CD4-positive, alpha-beta memory T cell (primary cell): ENCODE measurements at regions not wholly inside any gene's neighbourhood (a gene's known extent, or its start where the extent isn't known, plus 50 kb on each side); places are given as distances from the start of the nearest gene placed in this dataset.

Experiments used
- CTCF ChIA-PET: fragments of 350-600 bp; sonication (Branson Sonifier 250); formaldehyde crosslinking; loops from one replicate; lab custom pipeline; 2021; ENCODE audit warnings: inconsistent platforms; ENCODE audit not compliant: partially characterized antibody; lab: Charles Lee
- POLR2A ChIA-PET: fragments of 350-600 bp; sonication (Branson Sonifier 250); formaldehyde crosslinking; loops from one replicate; lab custom pipeline; 2021; ENCODE audit not compliant: partially characterized antibody; lab: Charles Lee
- DNase-seq, 5 donors: peaks; one replicate each; pipeline versions ENCODE4 v3.0.0 to v3.0.0-alpha.2; 2020 to 2022; ENCODE audit warnings: mixed read lengths in 1 of 5
- H3K27ac ChIP-seq: one replicate; pipeline ENCODE4 v1.7.0; 2013; ENCODE audit warnings: low read depth, low read length
- H3K27me3 ChIP-seq: 2 replicates; pipeline ENCODE4 v1.7.0; 2013; ENCODE audit warnings: mild to moderate bottlenecking, low read length, moderate library complexity; ENCODE audit not compliant: insufficient read depth
- H3K36me3 ChIP-seq: 2 replicates; pipeline ENCODE4 v1.7.0; 2013; ENCODE audit warnings: mild to moderate bottlenecking, low read length, moderate library complexity; ENCODE audit not compliant: insufficient read depth
- H3K4me1 ChIP-seq: 2 replicates; pipeline ENCODE4 v1.7.0; 2013; ENCODE audit warnings: mild to moderate bottlenecking, low read length, moderate library complexity; ENCODE audit not compliant: insufficient read depth
- H3K4me3 ChIP-seq, 2 donors: one replicate each; pipeline ENCODE4 v1.7.0; 2013; ENCODE audit warnings: low read length in 2 of 2, mild to moderate bottlenecking in 1 of 2
- H3K9me3 ChIP-seq, 2 donors: one replicate each; pipeline ENCODE4 v1.7.0; 2013; ENCODE audit warnings: low read length in 2 of 2, control low read depth in 1 of 2; ENCODE audit not compliant: control insufficient read depth in 1 of 2
- H3K27ac Mint-ChIP-seq, 7 donors: one replicate each; pipeline ENCODE4 v1.8.0; 2020 to 2021; ENCODE audit warnings: mixed read lengths in 7 of 7, mild to moderate bottlenecking in 6 of 7, inconsistent platforms in 3 of 7, moderate library complexity in 3 of 7
- H3K27me3 Mint-ChIP-seq, 2 donors: one replicate each; pipeline ENCODE4 v1.8.0; 2020 to 2021; ENCODE audit warnings: mixed read lengths in 2 of 2
- H3K36me3 Mint-ChIP-seq, 2 donors: one replicate each; pipeline ENCODE4 v1.8.0; 2020 to 2021; ENCODE audit warnings: mixed read lengths in 2 of 2, inconsistent platforms in 1 of 2, mild to moderate bottlenecking in 1 of 2
- H3K4me1 Mint-ChIP-seq, 4 donors: one replicate each; pipeline ENCODE4 v1.8.0; 2020 to 2021; ENCODE audit warnings: mixed read lengths in 4 of 4, mild to moderate bottlenecking in 1 of 4
- H3K4me3 Mint-ChIP-seq, 8 donors: one replicate each; pipeline ENCODE4 v1.8.0; 2020 to 2021; ENCODE audit warnings: mixed read lengths in 8 of 8, mild to moderate bottlenecking in 7 of 8, moderate library complexity in 6 of 8, inconsistent platforms in 3 of 8
- H3K9me3 Mint-ChIP-seq, 8 donors: one replicate each; pipeline ENCODE4 v1.8.0; 2020 to 2021; ENCODE audit warnings: mixed read lengths in 8 of 8, mild to moderate bottlenecking in 5 of 8, inconsistent platforms in 3 of 8, moderate library complexity in 1 of 8
- intact Hi-C: fragments of 100-400 bp; cut with micrococcal nuclease; formaldehyde crosslinking; loops from one replicate; pipeline ENCODE4 v1.15.1; 2023

DNA sequence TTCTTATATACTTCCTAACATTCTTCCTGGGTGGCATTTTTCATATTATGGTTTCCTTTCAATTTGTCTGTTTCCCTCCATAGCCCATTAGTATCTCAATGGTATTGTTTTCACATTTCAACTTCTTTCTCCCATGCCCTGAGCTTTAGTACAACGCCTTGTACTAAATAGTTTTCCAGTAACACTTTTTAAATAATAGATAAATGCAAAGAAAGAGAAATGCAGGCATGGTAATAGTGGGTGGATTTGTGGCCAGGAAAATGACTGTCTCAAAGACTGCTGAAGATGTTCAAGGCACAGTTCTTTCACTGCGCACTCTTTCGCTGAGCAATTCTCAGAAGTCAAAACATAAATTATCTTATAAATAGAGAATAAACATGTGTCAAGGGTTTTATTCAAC lies 145.1 kb downstream of the LCA5 start:
- H3K27ac ChIP-seq, result no peak overlapping the region
- H3K27me3 ChIP-seq, result no peaks in the 10 kb centered on the region
- POLR2A ChIA-PET, result no interaction called here
- peaks cover 0 to 1% of the 10 kb centered on the region in 2 donors for H3K27me3 Mint-ChIP-seq
- H3K36me3 ChIP-seq, result no peaks in the 10 kb centered on the region
- no peaks in the 10 kb centered on the region for H3K36me3 Mint-ChIP-seq
- CTCF ChIA-PET, result no interaction called here
- H3K9me3 Mint-ChIP-seq, result peaks cover 0 to 6% (median 1%) of the 10 kb centered on the region in 8 donors
- no peaks in the 10 kb centered on the region for H3K9me3 ChIP-seq
- intact Hi-C loops, result no loop called here
- no peak for DNase-seq
- H3K4me1 Mint-ChIP-seq, result no peaks in the 10 kb centered on the region
- no peak overlapping the region for H3K27ac Mint-ChIP-seq
- no peak overlapping the region for H3K4me3 Mint-ChIP-seq
- no peak overlapping the region for H3K4me3 ChIP-seq
- no peaks in the 10 kb centered on the region for H3K4me1 ChIP-seq

DNA sequence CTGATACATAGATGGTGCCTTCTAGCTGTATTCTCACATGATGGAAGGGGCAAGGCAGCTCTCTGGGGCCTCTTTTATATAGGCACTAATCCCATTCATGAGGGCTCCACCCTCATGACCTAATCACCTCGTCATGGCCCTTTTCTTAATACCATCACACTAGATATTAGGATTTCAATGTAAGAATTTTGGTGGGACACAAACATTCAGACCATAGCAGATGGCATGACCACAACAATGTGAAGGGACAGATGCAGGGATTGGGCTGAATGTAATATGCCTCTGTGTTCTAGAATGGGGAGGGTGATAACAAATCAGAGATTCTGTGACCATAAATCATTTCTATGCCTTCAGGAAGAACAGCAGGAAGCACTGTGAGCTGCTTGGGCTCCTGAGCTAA lies 145.8 kb downstream of the LCA5 start:
- no peaks in the 10 kb centered on the region for H3K4me1 Mint-ChIP-seq
- ChIA-PET POLR2A (no interaction called here), CTCF (no interaction called here)
- H3K27me3 ChIP-seq, result no peaks in the 10 kb centered on the region
- no peak overlapping the region for H3K27ac Mint-ChIP-seq
- intact Hi-C loops, result no loop called here
- no peak overlapping the region for H3K4me3 Mint-ChIP-seq
- H3K9me3 ChIP-seq, result no peaks in the 10 kb centered on the region
- no peaks in the 10 kb centered on the region for H3K36me3 Mint-ChIP-seq
- H3K4me1 ChIP-seq, result no peaks in the 10 kb centered on the region
- H3K27ac ChIP-seq, result no peak overlapping the region
- no peak overlapping the region for H3K4me3 ChIP-seq
- peaks cover 0 to 6% (median 1%) of the 10 kb centered on the region in 8 donors for H3K9me3 Mint-ChIP-seq
- peaks cover 0 to under 1% of the 10 kb centered on the region in 2 donors for H3K27me3 Mint-ChIP-seq
- no peak for DNase-seq
- no peaks in the 10 kb centered on the region for H3K36me3 ChIP-seq

DNA sequence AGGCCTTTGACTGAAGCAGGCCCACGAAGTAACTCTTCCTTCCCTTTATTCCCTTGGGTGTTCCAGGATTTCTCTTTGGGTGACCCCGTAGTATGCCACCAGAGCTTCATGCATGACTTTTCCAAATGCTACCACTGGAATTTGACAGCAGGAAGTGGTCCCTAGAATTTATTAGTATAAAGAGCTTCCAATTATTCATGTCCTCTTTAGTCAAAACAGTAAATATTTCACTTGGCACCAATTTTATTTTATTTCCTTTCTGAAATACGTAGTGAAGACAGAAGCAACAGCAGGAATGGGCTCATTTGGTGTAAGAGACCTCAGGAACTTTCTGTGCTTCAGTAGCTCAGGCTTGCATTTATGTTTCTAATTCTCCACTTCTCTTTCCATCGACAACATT lies 151.3 kb downstream of the LCA5 start:
- H3K4me1 ChIP-seq, result no peaks in the 10 kb centered on the region
- H3K9me3 Mint-ChIP-seq, result peaks cover 0 to 2% (median 0%) of the 10 kb centered on the region in 8 donors
- H3K27ac ChIP-seq, result no peak overlapping the region
- no peaks in the 10 kb centered on the region for H3K9me3 ChIP-seq
- no peak for DNase-seq
- no peak overlapping the region for H3K4me3 Mint-ChIP-seq
- no peaks in the 10 kb centered on the region for H3K27me3 ChIP-seq
- H3K4me1 Mint-ChIP-seq, result no peaks in the 10 kb centered on the region
- peaks cover 0 to 2% of the 10 kb centered on the region in 2 donors for H3K27me3 Mint-ChIP-seq
- no peaks in the 10 kb centered on the region for H3K36me3 Mint-ChIP-seq
- no peak overlapping the region for H3K4me3 ChIP-seq
- no peak overlapping the region for H3K27ac Mint-ChIP-seq
- H3K36me3 ChIP-seq, result no peaks in the 10 kb centered on the region
- POLR2A ChIA-PET, result no interaction called here
- CTCF ChIA-PET, result interaction anchor here (0.9 kb wide), 1 partner anchor 9 kb away, joined by 4 read pairs; no protein-coding TSS in a partner anchor
- intact Hi-C loops, result no loop called here

DNA sequence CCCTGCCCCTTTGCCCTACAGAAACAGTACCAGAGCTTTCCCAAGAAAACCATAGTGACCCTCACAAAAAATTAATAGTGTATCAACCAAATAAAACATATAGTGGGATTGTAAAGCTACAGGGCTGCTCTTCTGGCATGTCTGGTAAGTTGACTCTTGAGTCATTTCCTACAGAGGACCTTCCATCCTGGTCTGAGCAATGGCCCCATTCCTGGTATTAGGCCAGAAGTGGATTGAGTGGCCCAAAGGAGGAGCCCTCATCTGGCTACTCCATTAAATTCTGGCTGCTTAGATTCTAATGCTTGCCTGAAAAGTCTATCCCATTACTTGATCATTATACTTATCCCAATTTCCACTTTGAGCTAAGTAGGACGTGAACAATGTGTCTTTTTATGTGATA lies 150.9 kb upstream of the HMGN3 start:
- ChIA-PET CTCF (interaction anchor here (0.9 kb wide), 1 partner anchor 10 kb away, joined by 4 read pairs; no protein-coding TSS in a partner anchor), POLR2A (no interaction called here)
- H3K27me3 Mint-ChIP-seq, result peaks cover 0 to 2% of the 10 kb centered on the region in 2 donors
- no peak overlapping the region for H3K4me3 ChIP-seq
- H3K36me3 ChIP-seq, result no peaks in the 10 kb centered on the region
- no peak for DNase-seq
- H3K27me3 ChIP-seq, result no peaks in the 10 kb centered on the region
- no peaks in the 10 kb centered on the region for H3K4me1 ChIP-seq
- intact Hi-C loops, result no loop called here
- H3K4me3 Mint-ChIP-seq, result no peak overlapping the region
- peaks cover 0 to 2% (median 0%) of the 10 kb centered on the region in 8 donors for H3K9me3 Mint-ChIP-seq
- H3K36me3 Mint-ChIP-seq, result no peaks in the 10 kb centered on the region
- no peak overlapping the region for H3K27ac ChIP-seq
- H3K9me3 ChIP-seq, result no peaks in the 10 kb centered on the region
- H3K27ac Mint-ChIP-seq, result no peak overlapping the region
- H3K4me1 Mint-ChIP-seq, result no peaks in the 10 kb centered on the region

DNA sequence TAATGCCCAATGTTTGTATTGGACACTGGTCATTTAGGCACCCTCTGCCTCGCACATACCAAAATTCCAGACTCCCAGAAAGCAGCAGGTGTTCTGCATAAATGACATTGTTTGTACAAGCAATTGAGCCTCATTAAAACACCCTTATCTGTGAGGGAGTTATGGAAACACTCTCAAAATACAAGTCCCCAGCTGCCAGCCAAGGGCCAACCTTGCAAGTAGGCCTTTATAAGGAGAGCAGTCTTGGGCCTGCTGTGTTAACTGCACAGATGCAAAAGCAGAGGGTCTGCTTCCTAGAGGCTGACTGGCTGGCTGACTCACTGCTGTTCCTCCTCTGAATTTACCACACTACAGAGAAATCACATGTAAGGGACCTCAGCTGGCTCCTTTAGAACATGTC lies 150.4 kb upstream of the HMGN3 start:
- POLR2A ChIA-PET, result no interaction called here
- CTCF ChIA-PET, result no interaction called here
- no peak overlapping the region for H3K4me3 Mint-ChIP-seq

DNA sequence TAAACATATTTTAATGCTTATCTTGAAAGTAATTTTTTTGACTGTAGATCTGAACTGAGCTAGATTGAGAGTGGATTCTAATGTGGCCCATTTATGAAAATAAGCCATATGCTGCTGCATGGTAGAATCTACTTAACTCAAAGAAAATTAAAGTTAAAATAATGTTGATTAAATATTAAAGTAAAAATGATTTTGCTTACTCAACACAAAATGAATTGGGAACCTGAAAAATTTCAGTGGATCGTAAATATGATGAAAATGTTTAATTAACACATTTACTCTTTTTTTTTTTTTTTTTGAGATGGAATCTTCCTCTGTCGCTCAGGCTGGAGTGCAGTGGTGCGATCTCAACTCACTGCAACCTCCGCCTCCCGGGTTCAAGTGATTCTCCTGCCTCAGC lies 144.5 kb upstream of the HMGN3 start:
- Mint-ChIP-seq H3K27me3 (no peaks in the 10 kb centered on the region), H3K27ac (no peak overlapping the region), H3K4me3 (no peak overlapping the region), H3K9me3 (no peaks in the 10 kb centered on the region), H3K36me3 (no peaks in the 10 kb centered on the region), H3K4me1 (no peaks in the 10 kb centered on the region)
- ChIA-PET POLR2A (no interaction called here), CTCF (no interaction called here)
- no peak overlapping the region for H3K4me3 ChIP-seq
- H3K4me1 ChIP-seq, result no peaks in the 10 kb centered on the region
- no peak overlapping the region for H3K27ac ChIP-seq
- H3K36me3 ChIP-seq, result no peaks in the 10 kb centered on the region
- no peak for DNase-seq
- H3K27me3 ChIP-seq, result no peaks in the 10 kb centered on the region
- H3K9me3 ChIP-seq, result no peaks in the 10 kb centered on the region
- intact Hi-C loops, result no loop called here

More for the DNA sequence above, 150.4 kb upstream of the HMGN3 start:
- no peak for DNase-seq
- Mint-ChIP-seq H3K9me3 (peaks cover 0 to 2% (median 0%) of the 10 kb centered on the region in 8 donors), H3K27ac (peak overlapping the region in 1 of 7 donors; percentile 20), H3K4me1 (no peaks in the 10 kb centered on the region), H3K36me3 (no peaks in the 10 kb centered on the region), H3K27me3 (peaks cover 0 to 2% of the 10 kb centered on the region in 2 donors)
- Histone ChIP-seq H3K4me3 (no peak overlapping the region), H3K4me1 (no peaks in the 10 kb centered on the region), H3K27ac (no peak overlapping the region), H3K36me3 (no peaks in the 10 kb centered on the region), H3K27me3 (no peaks in the 10 kb centered on the region), H3K9me3 (no peaks in the 10 kb centered on the region)
- intact Hi-C loops, result no loop called here

DNA sequence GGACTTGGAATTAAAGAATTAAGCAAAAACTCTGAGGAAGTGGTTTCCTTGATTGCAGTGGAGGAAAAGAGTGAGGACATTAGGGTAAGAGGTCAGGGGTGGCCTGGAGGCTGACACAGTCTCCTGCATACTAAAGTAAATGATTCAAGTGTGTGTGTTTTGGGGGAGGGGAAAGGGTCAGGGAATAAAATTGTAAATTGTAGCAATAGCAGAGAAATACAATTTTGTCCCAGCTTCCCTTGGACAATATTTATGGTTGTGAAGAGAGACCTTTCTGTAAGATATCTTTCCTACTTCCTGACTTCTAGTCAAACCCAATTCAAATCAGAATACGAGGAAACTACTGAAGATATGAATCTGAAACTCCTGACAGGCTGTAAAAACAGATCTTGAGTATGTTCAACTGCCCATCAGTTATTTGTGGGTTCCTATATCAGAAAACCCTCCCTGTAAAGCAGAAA lies 143.4 kb upstream of the HMGN3 start:
- CTCF ChIA-PET, result interaction anchor here (0.6 kb wide), 1 partner anchor 491 kb away, joined by 3 read pairs; no protein-coding TSS in a partner anchor

DNA sequence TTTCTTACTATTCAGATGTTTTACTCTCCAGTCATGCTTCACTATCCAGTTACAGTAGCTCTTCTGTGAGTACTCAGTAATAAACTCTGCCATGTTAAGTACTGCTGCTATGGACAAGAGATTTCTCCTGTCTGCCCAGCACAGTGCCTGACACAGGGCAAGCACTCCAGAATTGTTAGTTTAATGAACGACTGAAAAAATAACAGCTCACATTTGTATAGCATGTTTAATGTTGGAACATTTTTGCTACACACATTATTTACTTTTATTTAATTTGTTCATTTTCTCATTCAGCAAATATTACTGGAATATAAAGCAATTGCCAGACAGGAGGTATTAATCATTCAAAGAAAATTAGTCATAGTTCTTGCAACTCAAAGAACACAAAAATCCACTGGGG lies 142.6 kb upstream of the HMGN3 start:
- no peak overlapping the region for H3K27ac ChIP-seq
- no peak overlapping the region for H3K4me3 Mint-ChIP-seq
- no peaks in the 10 kb centered on the region for H3K27me3 Mint-ChIP-seq
- POLR2A ChIA-PET, result no interaction called here
- no peaks in the 10 kb centered on the region for H3K27me3 ChIP-seq
- intact Hi-C loops, result no loop called here
- no peaks in the 10 kb centered on the region for H3K4me1 Mint-ChIP-seq
- H3K36me3 ChIP-seq, result no peaks in the 10 kb centered on the region
- H3K9me3 ChIP-seq, result no peaks in the 10 kb centered on the region
- DNase-seq, result no peak
- CTCF ChIA-PET, result no interaction called here
- no peaks in the 10 kb centered on the region for H3K4me1 ChIP-seq
- H3K9me3 Mint-ChIP-seq, result no peaks in the 10 kb centered on the region
- H3K27ac Mint-ChIP-seq, result no peak overlapping the region
- H3K4me3 ChIP-seq, result no peak overlapping the region
- H3K36me3 Mint-ChIP-seq, result no peaks in the 10 kb centered on the region

More for the DNA sequence above, 143.4 kb upstream of the HMGN3 start:
- Mint-ChIP-seq H3K4me3 (no peak overlapping the region), H3K9me3 (no peaks in the 10 kb centered on the region), H3K27me3 (no peaks in the 10 kb centered on the region), H3K4me1 (no peaks in the 10 kb centered on the region), H3K36me3 (no peaks in the 10 kb centered on the region), H3K27ac (no peak overlapping the region)
- H3K27ac ChIP-seq, result no peak overlapping the region
- H3K36me3 ChIP-seq, result no peaks in the 10 kb centered on the region
- no peak for DNase-seq
- no peak overlapping the region for H3K4me3 ChIP-seq
- H3K9me3 ChIP-seq, result no peaks in the 10 kb centered on the region
- H3K27me3 ChIP-seq, result no peaks in the 10 kb centered on the region
- H3K4me1 ChIP-seq, result no peaks in the 10 kb centered on the region
- POLR2A ChIA-PET, result no interaction called here
- intact Hi-C loops, result no loop called here
